K562 (cell line): ENCODE measurements at regions not wholly inside any gene's neighbourhood (a gene's known extent, or its start where the extent isn't known, plus 50 kb on each side); places are given as distances from the start of the nearest gene placed in this dataset.
A peak's percentile ranks its signal among the peaks of the same experiment; 100 is the strongest.

Source experiments
- ATAC-seq: fragments of 200-7000 bp; cut with Tn5 transposase; 3 replicates; pipeline ENCODE4 v1.9.1; 2020; ENCODE audit warnings: moderate library complexity
- BruUV-seq: library from RNA; stranded (reverse); fragments of 400-500 nt; replicated peaks from 2 replicates; lab custom pipeline; 2021; lab: Mats Ljungman, UMichigan
- CTCF ChIA-PET: fragments of 300-600 bp; formaldehyde crosslinking; extraction: SDS; loops from one replicate; lab custom pipeline; 2021; ENCODE audit warnings: low intra/inter-chr PET ratio; lab: Yijun Ruan, JAX
- POLR2A ChIA-PET: fragments of 300-600, 350-650 bp; sonication (Branson Sonifier 250); formaldehyde crosslinking; extraction: SDS; loops from one replicate; lab custom pipeline; 2021; ENCODE audit warnings: antibody characterized with exemption, inconsistent platforms; lab: Yijun Ruan, JAX
- DNase-seq, 4 experiments: peaks; one replicate each; pipeline versions ENCODE4 v3.0.0 to v3.0.0-alpha.2; 2011 to 2018; ENCODE audit warnings: low spot score in 3 of 4, mixed read lengths in 3 of 4; ENCODE audit errors: extremely low read depth in 1 of 4
- FAIRE-seq: peaks from 2 replicates; lab custom pipeline; 2011; peaks lifted over from hg19 to GRCh38; lab: Jason Lieb, UNC
- H2AFZ ChIP-seq: 2 replicates; pipeline ENCODE4 v1.6.0; 2011; ENCODE audit warnings: low read depth, low read length, control low read depth, inconsistent platforms
- H3K27ac ChIP-seq: fragments of 200-600 bp; 3 replicates; pipeline ENCODE4 v1.8.0; 2011; ENCODE audit warnings: low read depth, mild to moderate bottlenecking, control low read depth, inconsistent platforms, low read length, moderate library complexity, mixed read lengths; ENCODE audit errors: extremely low read depth
- H3K27me3 ChIP-seq, 2 experiments: fragments of 300-600 bp in 1 of 2; 2 replicates in 1 of 2; 3 replicates in 1 of 2; pipeline versions ENCODE4 v1.6.0 to v1.8.0; 2011; ENCODE audit warnings: inconsistent platforms in 2 of 2, low read length in 2 of 2, mild to moderate bottlenecking in 1 of 2, mixed read lengths in 1 of 2, moderate library complexity in 1 of 2; ENCODE audit not compliant: control insufficient read depth in 2 of 2, insufficient read depth in 2 of 2
- H3K36me3 ChIP-seq: fragments of 300-600 bp; 3 replicates; pipeline ENCODE4 v1.8.0; 2011; ENCODE audit warnings: mild to moderate bottlenecking, low read length, inconsistent platforms; ENCODE audit not compliant: control insufficient read depth, insufficient read depth
- H3K4me1 ChIP-seq, 2 experiments: fragments of 200-600 bp in 1 of 2; replicated peaks in 1 of 2; 2 replicates in 1 of 2; 3 replicates in 1 of 2; pipeline versions ENCODE4 v1.5.1 to v1.8.0; 2011; ENCODE audit warnings: inconsistent platforms in 2 of 2, low read length in 2 of 2, mild to moderate bottlenecking in 1 of 2, mixed read lengths in 1 of 2, moderate library complexity in 1 of 2; ENCODE audit not compliant: control insufficient read depth in 2 of 2, insufficient read depth in 2 of 2
- H3K4me2 ChIP-seq: 2 replicates; pipeline ENCODE4 v1.6.1; 2011; ENCODE audit warnings: low read length, control low read depth, inconsistent platforms, mixed read lengths; ENCODE audit not compliant: insufficient read depth
- H3K4me3 ChIP-seq: fragments of 200-600 bp; sonication (generic), shearing (Covaris generic); 2 replicates; pipeline ENCODE4 v1.5.1; 2016; ENCODE audit warnings: control low read depth, inconsistent platforms
- H3K79me2 ChIP-seq: fragments of 200-600 bp; 3 replicates; pipeline ENCODE4 v1.8.0; 2011; ENCODE audit warnings: low read length, inconsistent platforms; ENCODE audit not compliant: control insufficient read depth, insufficient read depth
- H3K9ac ChIP-seq, 2 experiments: 2 replicates each; pipeline versions ENCODE4 v1.6.0 to v1.6.1; 2011; ENCODE audit warnings: low read depth in 2 of 2, low read length in 2 of 2, control low read depth in 1 of 2, inconsistent platforms in 1 of 2, mild to moderate bottlenecking in 1 of 2, mixed read lengths in 1 of 2; ENCODE audit not compliant: insufficient read depth in 1 of 2
- H3K9me1 ChIP-seq: one replicate; pipeline ENCODE4 v1.6.0; 2011; ENCODE audit warnings: inconsistent platforms, mild to moderate bottlenecking, low read length, moderate library complexity; ENCODE audit not compliant: control insufficient read depth, insufficient read depth
- H3K9me3 ChIP-seq: replicated peaks from 2 replicates; pipeline ENCODE4 v1.5.1; 2011; ENCODE audit warnings: low read depth, low read length, inconsistent platforms; ENCODE audit not compliant: control insufficient read depth, insufficient read depth
- H4K20me1 ChIP-seq: replicated peaks from 2 replicates; pipeline ENCODE4 v1.6.1; 2011; ENCODE audit warnings: low read length, inconsistent platforms, mixed read lengths; ENCODE audit not compliant: control insufficient read depth, insufficient read depth
- KLF10 ChIP-seq: fragments of 250-450 bp; sonication (Bioruptor Pico); IDR thresholded peaks from 2 replicates; pipeline ENCODE4 v1.6.1; 2021; ENCODE audit warnings: matching md5 sums
- MYBL2 ChIP-seq, 2 experiments: fragments of 450-650 bp in 1 of 2; sonication (generic) in 1 of 2; formaldehyde crosslinking in 1 of 2; IDR thresholded peaks; 2 replicates each; pipeline versions ENCODE4 v1.6.1 to v1.8.1; 2017 to 2022; ENCODE audit warnings: borderline replicate concordance in 1 of 2, inconsistent platforms in 1 of 2, low read depth in 1 of 2, mild to moderate bottlenecking in 1 of 2, missing genetic modification reagents in 1 of 2, moderate library complexity in 1 of 2
- THRAP3 ChIP-seq: fragments of 450-650 bp; IDR thresholded peaks from 2 replicates; pipeline ENCODE4 v1.6.1; 2016; ENCODE audit warnings: mild to moderate bottlenecking, inconsistent platforms, borderline replicate concordance
- TRIM25 ChIP-seq: fragments of 450-650 bp; IDR thresholded peaks from 2 replicates; pipeline ENCODE4 v1.7.0; 2016; ENCODE audit warnings: borderline replicate concordance
- ZNF24 ChIP-seq: fragments of 450-650 bp; IDR thresholded peaks from 2 replicates; pipeline ENCODE4 v1.6.1; 2016
- ZNF253 ChIP-seq: fragments of 250-450 bp; sonication (Bioruptor Pico); conservative IDR thresholded peaks from 2 replicates; pipeline ENCODE4 v1.6.1; 2021; ENCODE audit warnings: mild to moderate bottlenecking
- ZZZ3 ChIP-seq: fragments of 450-650 bp; IDR thresholded peaks from 2 replicates; pipeline ENCODE4 v1.6.1; 2016; ENCODE audit warnings: antibody characterized with exemption, mild to moderate bottlenecking, moderate library complexity
- WGBS: fragments of 100-300 bp; shearing (Covaris generic); methylation state at CpG from one replicate; pipeline ENCODE4 v1.1.6; 2016; ENCODE audit warnings: low coverage, mixed read lengths; ENCODE audit not compliant: insufficient coverage; ENCODE audit errors: missing lambda C conversion rate; 5-methylcytosine and 5-hydroxymethylcytosine counted together
- in situ Hi-C: fragments of 300-500 bp; cut with MboI; formaldehyde crosslinking; loops from 4 replicates; pipeline ENCODE4 v1.15.0; 2018; ENCODE audit warnings: inconsistent platforms, mixed read lengths
- intact Hi-C: fragments of 100-400 bp; cut with micrococcal nuclease; formaldehyde crosslinking; loops from 2 replicates; pipeline ENCODE4 v1.14.2; 2022
- TF ChIP-seq, protein P1 (sequence below): fragments of 250-450 bp; sonication (Bioruptor Pico); IDR thresholded peaks from 2 replicates; pipeline ENCODE4 v1.4.0; 2020; ENCODE audit warnings: mild to moderate bottlenecking, moderate library complexity

GRCh38 chr6:16033214-16033613 lies 95.7 kb upstream of the MYLIP start:
- Histone ChIP-seq H2AFZ (no peak overlapping the region), H3K27ac (no peak overlapping the region), H3K36me3 (no peaks in the 10 kb centered on the region; the same call in 2 of the 3 replicates), H3K4me1 (peaks cover 10 to 33% of the 10 kb centered on the region in 2 experiments), H3K79me2 (no peaks in the 10 kb centered on the region), H3K9me3 (peaks cover 5% of the 10 kb centered on the region), H3K9ac (no peak overlapping the region), H4K20me1 (no peaks in the 10 kb centered on the region), H3K9me1 (no peaks in the 10 kb centered on the region), H3K4me3 (no peak overlapping the region), H3K4me2 (no peak overlapping the region), H3K27me3 (no peaks in the 10 kb centered on the region)
- FAIRE-seq (no peak), ATAC-seq (no peak), DNase-seq (no peak)
- in situ Hi-C loops (no loop called here), intact Hi-C loops (loop anchor here (10.0 kb wide), 1 partner anchor 338 kb away; no protein-coding TSS in a partner anchor)
- TF ChIP-seq KLF10 (CRISPR knock-in tag) = no peak
- TF ChIP-seq ZNF253 (CRISPR knock-in tag) = no peak
- TF ChIP-seq THRAP3 = no peak
- WGBS = 75% methylated on average over 3 of the region's 3 CpGs
- ChIA-PET CTCF (no interaction called here), POLR2A (interaction anchor here (1.2 kb wide), 1 partner anchor 16 kb away, joined by 3 read pairs; no protein-coding TSS in a partner anchor)
- no TSS peak for BruUV-seq

DNA sequence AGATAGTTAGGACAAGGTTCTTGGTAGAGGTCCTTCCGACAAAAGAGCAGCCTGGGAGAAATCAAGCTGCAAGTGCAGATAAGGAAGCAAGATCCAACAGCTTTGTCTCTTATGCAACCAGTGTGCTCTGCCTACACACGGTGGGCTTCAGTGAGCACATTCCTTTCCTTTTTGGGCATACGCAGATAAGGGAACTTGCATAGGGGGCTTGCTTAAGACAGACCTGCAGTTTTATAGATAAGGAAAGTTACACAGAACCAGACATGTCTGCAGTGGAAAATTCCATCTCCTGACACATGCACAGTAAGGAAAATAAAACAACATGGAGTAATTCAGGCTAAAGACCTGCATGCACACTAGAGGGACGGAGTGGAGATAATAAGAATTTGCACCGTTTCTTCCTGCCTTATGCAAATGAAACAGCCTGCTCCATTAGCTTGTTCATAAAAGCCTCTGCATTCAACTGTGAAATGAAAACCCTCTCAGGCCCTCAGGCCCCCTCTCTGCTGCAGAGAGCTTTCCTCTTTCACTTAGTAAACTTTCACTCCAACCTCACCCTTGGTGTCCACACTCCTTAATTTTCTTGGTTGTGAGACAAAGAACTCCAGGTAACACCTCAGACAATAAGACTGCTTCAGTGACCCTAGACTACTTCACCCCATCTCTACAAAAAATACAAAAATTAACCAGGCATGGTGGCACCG lies 97.5 kb upstream of the MYLIP start:
- peaks cover 5% of the 10 kb centered on the region for H3K9me3 ChIP-seq
- DNase-seq = peak; percentile 93 to 98 (median 94)
- peak overlapping the region; percentile 78 for H2AFZ ChIP-seq
- POLR2A ChIA-PET = interaction anchor here (0.6 to 1.9 kb wide), 9 partner anchors 10 to 297 kb away, joined by 3 to 7 read pairs (median 3); partner anchors contain the start of gene MYLIP
- H3K9me1 ChIP-seq = no peaks in the 10 kb centered on the region
- H3K79me2 ChIP-seq = no peaks in the 10 kb centered on the region
- no peaks in the 10 kb centered on the region for H3K27me3 ChIP-seq
- no peaks in the 10 kb centered on the region; the same call in 2 of the 3 replicates for H3K36me3 ChIP-seq
- peak overlapping the region; percentile 65 for H3K4me2 ChIP-seq
- CTCF ChIA-PET = no interaction called here
- peaks cover 10 to 33% of the 10 kb centered on the region in 2 experiments for H3K4me1 ChIP-seq
- in situ Hi-C loops (no loop called here), intact Hi-C loops (loop anchor here (1.0 to 10.0 kb wide), 4 partner anchors 26 to 337 kb away; no protein-coding TSS in a partner anchor)
- FAIRE-seq = peak; percentile 99
- peak overlapping the region; percentile 83 for H3K27ac ChIP-seq
- BruUV-seq = no TSS peak
- no peak overlapping the region for H3K4me3 ChIP-seq
- 17% methylated on average over 6 of the region's 6 CpGs for WGBS
- H3K9ac ChIP-seq = peak overlapping the region in 1 of 2 experiments; percentile 51; a peak in 2 of 4 replicates
- ATAC-seq = peak; percentile 97
- no peaks in the 10 kb centered on the region for H4K20me1 ChIP-seq
- TF ChIP-seq MYBL2 (IDR thresholded peaks at IDR 0.05; ENCODE audit: low read depth) (no peak; the same call in 1 of the 2 replicates), MYBL2 (CRISPR knock-in tag; IDR thresholded peaks at IDR 0.05; ENCODE audit: borderline replicate concordance) (no peak), ZZZ3 (no peak), TRIM25 (no peak), ZNF24 (peak; percentile 88)
- TF ChIP-seq, protein P1, sequence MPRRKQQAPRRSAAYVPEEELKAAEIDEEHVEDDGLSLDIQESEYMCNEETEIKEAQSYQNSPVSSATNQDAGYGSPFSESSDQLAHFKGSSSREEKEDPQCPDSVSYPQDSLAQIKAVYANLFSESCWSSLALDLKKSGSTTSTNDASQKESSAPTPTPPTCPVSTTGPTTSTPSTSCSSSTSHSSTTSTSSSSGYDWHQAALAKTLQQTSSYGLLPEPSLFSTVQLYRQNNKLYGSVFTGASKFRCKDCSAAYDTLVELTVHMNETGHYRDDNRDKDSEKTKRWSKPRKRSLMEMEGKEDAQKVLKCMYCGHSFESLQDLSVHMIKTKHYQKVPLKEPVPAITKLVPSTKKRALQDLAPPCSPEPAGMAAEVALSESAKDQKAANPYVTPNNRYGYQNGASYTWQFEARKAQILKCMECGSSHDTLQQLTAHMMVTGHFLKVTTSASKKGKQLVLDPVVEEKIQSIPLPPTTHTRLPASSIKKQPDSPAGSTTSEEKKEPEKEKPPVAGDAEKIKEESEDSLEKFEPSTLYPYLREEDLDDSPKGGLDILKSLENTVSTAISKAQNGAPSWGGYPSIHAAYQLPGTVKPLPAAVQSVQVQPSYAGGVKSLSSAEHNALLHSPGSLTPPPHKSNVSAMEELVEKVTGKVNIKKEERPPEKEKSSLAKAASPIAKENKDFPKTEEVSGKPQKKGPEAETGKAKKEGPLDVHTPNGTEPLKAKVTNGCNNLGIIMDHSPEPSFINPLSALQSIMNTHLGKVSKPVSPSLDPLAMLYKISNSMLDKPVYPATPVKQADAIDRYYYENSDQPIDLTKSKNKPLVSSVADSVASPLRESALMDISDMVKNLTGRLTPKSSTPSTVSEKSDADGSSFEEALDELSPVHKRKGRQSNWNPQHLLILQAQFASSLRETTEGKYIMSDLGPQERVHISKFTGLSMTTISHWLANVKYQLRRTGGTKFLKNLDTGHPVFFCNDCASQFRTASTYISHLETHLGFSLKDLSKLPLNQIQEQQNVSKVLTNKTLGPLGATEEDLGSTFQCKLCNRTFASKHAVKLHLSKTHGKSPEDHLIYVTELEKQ (CRISPR knock-in tag) = peak; percentile 92
